ENCODE measurements at regions not wholly inside any gene's neighbourhood (a gene's known extent, or its start where the extent isn't known, plus 50 kb on each side); places are given as distances from the start of the nearest gene placed in this dataset.
"Not testable (repeated sequence)": the region's sequence is repeated elsewhere in the genome, so short reads cannot be mapped to it uniquely, and the experiment has no call there.

GRCh38 chr18:5015213-5015612 is 181.8 kb downstream of the AKAIN1 start:
- no peak for DNase-seq

- DNase-seq, result not testable (repeated sequence)
These were observed 192.8 kb downstream of the AKAIN1 start for GRCh38 chr18:5004031-5004820.

- no peak for DNase-seq
These were observed 202.3 kb downstream of the AKAIN1 start for GRCh38 chr18:4994710-4995109.

- DNase-seq, result no peak
These were observed 209.3 kb downstream of the AKAIN1 start for GRCh38 chr18:4987452-4988405.

GRCh38 chr18:4986677-4987076 is 210.4 kb downstream of the AKAIN1 start:
- DNase-seq, result no peak

- DNase-seq, result no peak
These were observed 211.0 kb downstream of the AKAIN1 start for GRCh38 chr18:4986066-4986465.

GRCh38 chr18:4961121-4961909 is 235.7 kb downstream of the AKAIN1 start:
- no peak for DNase-seq

- DNase-seq, result no peak
These were observed 236.5 kb downstream of the AKAIN1 start for GRCh38 chr18:4960578-4960977.

GRCh38 chr18:4931209-4931608 is 265.8 kb downstream of the AKAIN1 start:
- DNase-seq, result no peak

GRCh38 chr18:4921548-4921947 is 275.5 kb downstream of the AKAIN1 start:
- DNase-seq, result no peak

- not testable (repeated sequence) for DNase-seq
These were observed 279.5 kb downstream of the AKAIN1 start for GRCh38 chr18:4917509-4917908.

GRCh38 chr18:4908328-4908727 is 288.7 kb downstream of the AKAIN1 start:
- DNase-seq, result no peak

GRCh38 chr18:4906856-4907255 is 290.2 kb downstream of the AKAIN1 start:
- DNase-seq, result no peak

GRCh38 chr18:4888251-4889040 is 308.6 kb downstream of the AKAIN1 start:
- DNase-seq, result no peak

GRCh38 chr18:4878480-4878879 is 318.6 kb downstream of the AKAIN1 start:
- no peak for DNase-seq

GRCh38 chr18:4871197-4871596 is 325.9 kb downstream of the AKAIN1 start:
- no peak for DNase-seq

- DNase-seq, result no peak
These were observed 326.8 kb downstream of the AKAIN1 start for GRCh38 chr18:4870177-4870773.

GRCh38 chr18:4869155-4869554 is 327.9 kb downstream of the AKAIN1 start:
- DNase-seq, result no peak

GRCh38 chr18:4858379-4859127 is 338.5 kb downstream of the AKAIN1 start:
- DNase-seq, result no peak

- no peak for DNase-seq
These were observed 342.4 kb downstream of the AKAIN1 start for GRCh38 chr18:4854671-4855070.
